Lower leg skin (tissue), 4 donors: ENCODE measurements at regions not wholly inside any gene's neighbourhood (a gene's known extent, or its start where the extent isn't known, plus 50 kb on each side); places are given as distances from the start of the nearest gene placed in this dataset.

Experiments used
- DNase-seq, 2 donors: peaks; one replicate each; pipeline ENCODE4 v3.0.0-alpha.2; 2019; ENCODE audit warnings: low spot score in 2 of 2
- H3K4me3 ChIP-seq: fragments of 200-600 bp; sonication (generic); 2 replicates; pipeline ENCODE4 v1.5.1; 2017; ENCODE audit warnings: mild to moderate bottlenecking, low read depth; ENCODE audit not compliant: poor library complexity, severe bottlenecking
- POLR2A ChIP-seq, 2 donors: fragments of 450-650 bp; IDR thresholded peaks; one replicate each; pipeline ENCODE4 v1.6.1; 2016 to 2017; ENCODE audit warnings: antibody characterized with exemption in 2 of 2, mild to moderate bottlenecking in 1 of 2, moderate library complexity in 1 of 2
- WGBS, 2 donors: methylation state at CpG; one replicate each; pipeline ENCODE4 v1.1.5; 2018; 5-methylcytosine and 5-hydroxymethylcytosine counted together
- intact Hi-C: fragments of 100-400 bp; cut with DNase I; formaldehyde crosslinking; loops from one replicate; pipeline ENCODE4 v1.15.0; 2023; ENCODE audit warnings: low total_unique reads
- TF ChIP-seq, protein P1 (sequence below), 3 donors: fragments of 450-650 bp; IDR thresholded peaks; one replicate each; pipeline ENCODE4 v1.5.1; 2016; ENCODE audit warnings: antibody characterized with exemption in 3 of 3, mild to moderate bottlenecking in 3 of 3, moderate library complexity in 2 of 3

DNA sequence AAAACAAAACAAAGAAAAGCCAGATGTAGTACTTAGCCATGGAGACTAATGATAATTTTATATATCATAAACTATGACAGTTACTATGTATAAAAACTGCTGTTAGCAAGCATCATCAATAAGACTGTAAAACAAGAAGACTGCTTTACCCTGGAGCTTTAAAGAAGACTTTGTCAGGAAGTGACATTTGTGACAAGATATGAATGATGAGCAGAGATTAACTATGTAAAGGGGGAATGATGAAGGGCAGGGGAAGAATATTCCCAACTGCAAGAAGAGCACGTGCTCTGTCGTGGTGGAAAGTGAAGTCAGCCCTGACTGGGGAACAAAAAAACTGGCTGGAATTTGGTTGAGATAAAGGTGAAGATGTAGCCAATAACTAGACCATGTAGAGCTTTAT, 617.1 kb upstream of the AMOT start:
- intact Hi-C loops: no loop called here
- no peak for TF ChIP-seq POLR2A (IDR thresholded peaks at IDR 0.05)
- TF ChIP-seq, protein P1, sequence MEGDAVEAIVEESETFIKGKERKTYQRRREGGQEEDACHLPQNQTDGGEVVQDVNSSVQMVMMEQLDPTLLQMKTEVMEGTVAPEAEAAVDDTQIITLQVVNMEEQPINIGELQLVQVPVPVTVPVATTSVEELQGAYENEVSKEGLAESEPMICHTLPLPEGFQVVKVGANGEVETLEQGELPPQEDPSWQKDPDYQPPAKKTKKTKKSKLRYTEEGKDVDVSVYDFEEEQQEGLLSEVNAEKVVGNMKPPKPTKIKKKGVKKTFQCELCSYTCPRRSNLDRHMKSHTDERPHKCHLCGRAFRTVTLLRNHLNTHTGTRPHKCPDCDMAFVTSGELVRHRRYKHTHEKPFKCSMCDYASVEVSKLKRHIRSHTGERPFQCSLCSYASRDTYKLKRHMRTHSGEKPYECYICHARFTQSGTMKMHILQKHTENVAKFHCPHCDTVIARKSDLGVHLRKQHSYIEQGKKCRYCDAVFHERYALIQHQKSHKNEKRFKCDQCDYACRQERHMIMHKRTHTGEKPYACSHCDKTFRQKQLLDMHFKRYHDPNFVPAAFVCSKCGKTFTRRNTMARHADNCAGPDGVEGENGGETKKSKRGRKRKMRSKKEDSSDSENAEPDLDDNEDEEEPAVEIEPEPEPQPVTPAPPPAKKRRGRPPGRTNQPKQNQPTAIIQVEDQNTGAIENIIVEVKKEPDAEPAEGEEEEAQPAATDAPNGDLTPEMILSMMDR (IDR thresholded peaks at IDR 0.05): no peak
- no peak overlapping the region for H3K4me3 ChIP-seq

DNA sequence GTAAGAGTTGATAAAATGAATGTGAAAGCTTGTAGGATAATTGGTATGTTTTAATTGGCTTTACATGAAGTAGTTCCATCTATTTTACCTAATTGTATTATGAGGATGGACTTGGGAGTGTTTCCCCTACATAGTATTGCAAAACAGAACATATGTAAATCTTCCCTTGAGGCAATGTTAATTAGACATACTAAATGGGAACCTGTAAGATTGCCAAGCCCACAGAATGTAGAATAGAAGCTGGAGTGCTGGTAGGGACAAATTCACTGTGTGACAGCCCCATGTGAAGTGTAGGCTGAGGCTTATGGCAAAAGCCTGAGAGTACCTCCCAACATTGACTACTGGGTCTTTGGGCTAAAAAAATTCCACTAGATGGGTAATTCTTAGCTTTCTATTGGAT, 615.0 kb upstream of the AMOT start:
- TF ChIP-seq, protein P1 (IDR thresholded peaks at IDR 0.05): no peak
- TF ChIP-seq POLR2A (IDR thresholded peaks at IDR 0.05): no peak
- intact Hi-C loops: no loop called here
- DNase-seq: no peak
- no peak overlapping the region for H3K4me3 ChIP-seq

More for the DNA sequence above, 617.1 kb upstream of the AMOT start:
- DNase-seq: no peak
- 61 to 67% methylated on average over 2 of the region's 2 CpGs for WGBS, 2 donors

DNA sequence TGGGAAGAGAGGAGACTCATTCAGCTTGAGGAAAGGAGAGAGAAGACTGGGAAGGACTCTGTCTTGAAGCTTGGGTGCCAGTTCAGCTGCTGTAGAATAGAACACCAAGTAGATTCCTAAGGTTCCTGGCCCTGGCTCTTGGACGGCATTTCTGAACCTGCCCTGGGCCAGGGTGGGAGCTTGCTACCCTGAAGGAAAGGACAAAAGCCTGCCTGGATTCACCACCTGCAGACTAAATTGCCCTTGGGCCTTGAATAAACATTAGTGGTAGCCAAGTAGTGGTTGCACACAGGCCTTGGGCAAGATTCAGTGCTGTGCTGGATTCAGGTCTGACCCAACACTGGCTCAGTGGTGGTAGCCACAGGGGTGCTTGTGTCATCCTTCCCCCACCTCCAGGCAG, 588.4 kb upstream of the AMOT start:
- TF ChIP-seq, protein P1 (IDR thresholded peaks at IDR 0.05): no peak
- TF ChIP-seq POLR2A (IDR thresholded peaks at IDR 0.05): no peak

DNA sequence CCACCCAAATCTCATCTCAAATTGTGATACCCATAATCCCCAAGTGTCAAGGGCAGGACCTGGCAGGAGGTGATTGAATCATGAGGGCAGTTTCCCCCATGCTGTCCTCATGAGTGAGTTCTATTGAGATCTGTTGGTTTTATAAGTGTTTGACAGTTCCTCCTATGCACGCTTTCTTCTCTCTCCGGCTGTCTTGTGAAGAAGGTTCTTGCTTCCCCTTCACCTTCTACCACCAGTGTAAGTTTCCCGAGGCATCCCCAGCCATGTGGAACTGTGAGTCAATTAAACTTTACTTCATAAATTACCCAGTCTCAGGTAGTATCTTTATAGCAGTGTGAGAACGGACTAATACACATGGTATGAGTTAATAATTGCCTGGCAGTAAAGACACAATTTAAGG, 581.7 kb upstream of the AMOT start:
- intact Hi-C loops: no loop called here
- WGBS, 2 donors: 75 to 87% methylated on average over 4 of the region's 4 CpGs

More for the DNA sequence above, 588.4 kb upstream of the AMOT start:
- no peak for DNase-seq
- no peak overlapping the region for H3K4me3 ChIP-seq
- 78 to 100% methylated on average over 1 of the region's 1 CpG for WGBS, 2 donors
- intact Hi-C loops: no loop called here

DNA sequence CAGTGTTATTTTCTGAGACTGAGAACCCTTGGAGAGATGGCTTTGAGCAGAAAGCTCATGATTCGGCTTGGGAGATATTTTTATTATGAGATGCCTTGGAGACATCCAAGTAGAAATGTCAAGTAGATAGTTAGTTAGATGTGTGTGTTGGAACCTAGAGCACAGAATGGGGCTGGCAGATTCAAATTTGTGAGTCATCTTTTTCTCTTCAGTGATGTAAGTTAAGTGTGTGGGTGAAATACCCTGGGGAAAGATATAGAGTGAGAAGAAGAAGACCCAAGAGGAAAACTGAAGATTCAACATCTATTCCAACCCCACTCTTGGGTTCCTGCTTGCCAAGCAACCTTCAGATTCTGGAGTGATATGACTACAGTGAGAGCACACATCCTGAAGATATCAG, 580.8 kb upstream of the AMOT start:
- H3K4me3 ChIP-seq: no peak overlapping the region
- DNase-seq: no peak
- TF ChIP-seq POLR2A (IDR thresholded peaks at IDR 0.05): no peak
- TF ChIP-seq, protein P1 (IDR thresholded peaks at IDR 0.05): no peak
- 76 to 82% methylated on average over 1 of the region's 1 CpG for WGBS, 2 donors
- intact Hi-C loops: no loop called here

More for the DNA sequence above, 581.7 kb upstream of the AMOT start:
- no peak for DNase-seq
- TF ChIP-seq POLR2A (IDR thresholded peaks at IDR 0.05): no peak
- TF ChIP-seq, protein P1 (IDR thresholded peaks at IDR 0.05): no peak
- no peak overlapping the region for H3K4me3 ChIP-seq

DNA sequence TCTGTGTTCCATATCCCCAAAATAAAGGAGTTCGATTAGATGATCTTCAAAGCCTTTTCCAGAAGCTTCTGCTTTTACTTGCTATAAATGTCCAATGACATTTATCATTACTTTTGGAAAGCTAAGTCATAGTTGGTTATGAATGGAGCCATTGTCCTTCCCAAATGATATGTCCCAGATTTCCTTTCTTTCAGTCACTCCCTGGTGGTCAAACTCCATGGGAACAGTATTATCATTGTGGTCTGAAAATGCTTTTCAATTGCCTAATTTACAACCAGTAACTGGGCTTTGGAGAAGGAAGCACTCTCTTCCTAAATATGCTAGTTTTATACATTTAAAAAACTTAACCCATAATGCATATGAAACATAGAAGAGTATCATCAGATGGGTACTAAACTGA, 571.5 kb upstream of the AMOT start:
- WGBS, 2 donors: 68 to 79% methylated on average over 1 of the region's 1 CpG
- TF ChIP-seq, protein P1 (IDR thresholded peaks at IDR 0.05): no peak
- no peak for TF ChIP-seq POLR2A (IDR thresholded peaks at IDR 0.05)
- intact Hi-C loops: no loop called here
- H3K4me3 ChIP-seq: no peak overlapping the region
- DNase-seq: no peak
